GM12891 (cell line): ENCODE measurements at regions not wholly inside any gene's neighbourhood (a gene's known extent, or its start where the extent isn't known, plus 50 kb on each side); places are given as distances from the start of the nearest gene placed in this dataset.

Source experiments
- POLR2A ChIP-seq: IDR thresholded peaks from 2 replicates; pipeline ENCODE4 v1.6.1; 2011; ENCODE audit warnings: low read depth, low read length, control low read depth
- POLR2AphosphoS5 ChIP-seq: IDR thresholded peaks from 2 replicates; pipeline ENCODE4 v1.6.1; 2011; ENCODE audit warnings: low read depth, low read length, control low read depth
- POU2F2 ChIP-seq: IDR thresholded peaks from 2 replicates; pipeline ENCODE4 v1.6.1; 2011; ENCODE audit warnings: low read depth, mild to moderate bottlenecking, control low read depth, low read length, moderate library complexity
- SPI1 ChIP-seq: IDR thresholded peaks from 2 replicates; pipeline ENCODE4 v1.6.1; 2011; ENCODE audit warnings: low read depth, low read length, control low read depth

DNA sequence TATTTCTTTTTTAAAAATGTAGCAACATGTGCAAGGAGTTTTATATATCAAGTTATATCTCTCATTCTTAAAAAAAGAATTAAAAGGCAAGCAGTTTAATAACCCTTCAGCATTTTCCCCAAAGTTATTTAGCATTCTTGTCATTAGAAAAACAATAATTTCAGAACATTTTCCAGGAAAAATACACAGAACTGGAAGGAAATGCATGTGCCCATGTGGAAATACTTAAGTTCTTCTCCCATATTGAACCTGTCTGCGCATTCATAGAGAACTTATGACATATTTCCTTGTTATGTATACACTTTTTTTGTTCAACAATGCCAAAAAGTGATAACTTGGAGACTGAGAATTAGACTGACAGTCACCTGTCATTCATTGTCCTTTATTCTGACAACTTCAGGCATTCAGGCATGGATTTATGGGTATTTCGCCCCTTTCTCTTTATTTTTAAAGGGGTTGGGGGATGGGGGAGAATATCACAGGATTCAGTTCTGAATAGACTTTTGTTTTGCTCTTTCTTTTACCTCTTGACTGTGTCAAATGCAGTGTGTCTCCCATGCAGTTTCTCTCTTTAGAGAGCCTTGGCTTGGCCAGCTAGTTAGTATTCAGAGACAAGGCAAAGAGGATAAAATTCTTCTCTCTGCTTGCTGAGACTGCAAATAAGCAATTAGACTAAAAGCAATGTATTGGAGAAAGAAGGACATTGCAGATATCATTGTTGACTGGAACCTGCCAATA lies 701.0 kb downstream of the NR2F1-AS1 start:
- no peak for TF ChIP-seq POLR2A
- no peak for TF ChIP-seq POLR2AphosphoS5
- TF ChIP-seq SPI1: no peak
- no peak for TF ChIP-seq POU2F2
